ENCODE measurements at regions not wholly inside any gene's neighbourhood (a gene's known extent, or its start where the extent isn't known, plus 50 kb on each side); places are given as distances from the start of the nearest gene placed in this dataset.
A peak's percentile ranks its signal among the peaks of the same experiment; 100 is the strongest.
"Not testable (repeated sequence)": the region's sequence is repeated elsewhere in the genome, so short reads cannot be mapped to it uniquely, and the experiment has no call there.

- DNase-seq: no peak
These were observed 138.7 kb upstream of the ZNF516 start for GRCh38 chr18:76633588-76634269.

GRCh38 chr18:76627444-76627843, 132.4 kb upstream of the ZNF516 start:
- no peak for DNase-seq

- DNase-seq: no peak
These were observed 131.9 kb upstream of the ZNF516 start for GRCh38 chr18:76626991-76627390.

- DNase-seq: no peak
These were observed 127.6 kb upstream of the ZNF516 start for GRCh38 chr18:76622651-76623050.

GRCh38 chr18:76621782-76622495, 126.9 kb upstream of the ZNF516 start:
- no peak for DNase-seq

- DNase-seq: no peak
These were observed 126.2 kb upstream of the ZNF516 start for GRCh38 chr18:76621226-76621625.

GRCh38 chr18:76620321-76621170, 125.5 kb upstream of the ZNF516 start:
- peak; percentile 1 for DNase-seq

- no peak for DNase-seq
These were observed 124.7 kb upstream of the ZNF516 start for GRCh38 chr18:76619621-76620315.

GRCh38 chr18:76619261-76619620, 124.2 kb upstream of the ZNF516 start:
- DNase-seq: no peak

GRCh38 chr18:76618721-76619120, 123.7 kb upstream of the ZNF516 start:
- DNase-seq: no peak

GRCh38 chr18:76616373-76616772, 121.3 kb upstream of the ZNF516 start:
- DNase-seq: no peak

GRCh38 chr18:76615065-76615733, 120.2 kb upstream of the ZNF516 start:
- no peak for DNase-seq

GRCh38 chr18:76613755-76614120, 118.7 kb upstream of the ZNF516 start:
- no peak for DNase-seq

- DNase-seq: no peak
These were observed 118.2 kb upstream of the ZNF516 start for GRCh38 chr18:76613053-76613754.

- DNase-seq: not testable (repeated sequence)
These were observed 116.7 kb upstream of the ZNF516 start for GRCh38 chr18:76611750-76612045.

GRCh38 chr18:76610933-76611749, 116.1 kb upstream of the ZNF516 start:
- DNase-seq: no peak

GRCh38 chr18:76610012-76610411, 115.0 kb upstream of the ZNF516 start:
- DNase-seq: no peak

- no peak for DNase-seq
These were observed 110.4 kb upstream of the ZNF516 start for GRCh38 chr18:76605341-76605929.

- no peak for DNase-seq
These were observed 109.8 kb upstream of the ZNF516 start for GRCh38 chr18:76604935-76605240.

GRCh38 chr18:76604108-76604934, 109.3 kb upstream of the ZNF516 start:
- no peak for DNase-seq
